ENCODE measurements at regions not wholly inside any gene's neighbourhood (a gene's known extent, or its start where the extent isn't known, plus 50 kb on each side); places are given as distances from the start of the nearest gene placed in this dataset.

DNA sequence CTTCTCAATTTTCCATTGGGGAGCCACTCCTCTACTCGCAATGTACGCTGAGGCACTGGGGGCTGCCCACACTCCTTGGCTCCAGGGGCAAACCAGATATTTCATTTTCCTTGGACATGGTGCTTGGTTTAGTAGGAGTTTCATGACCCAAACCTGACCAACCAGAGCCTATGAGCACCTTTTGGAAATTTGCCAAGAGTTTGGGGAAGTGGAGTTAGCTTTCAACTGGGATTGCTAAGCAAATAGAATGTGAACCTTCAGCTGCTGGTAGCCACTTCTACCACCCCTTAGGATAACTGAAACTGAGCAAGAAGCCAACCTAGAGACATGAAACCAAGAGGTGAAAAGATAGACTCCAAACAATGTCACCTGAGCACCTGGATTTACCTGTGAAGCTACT is 74.9 kb upstream of the COL13A1 start:
- H3K9me2 ChIP-seq (replicated peaks; ENCODE audit: control insufficient read depth, low read length) = no peaks in the 10 kb centered on the region
- H3K27me3 ChIP-seq (ENCODE audit: control insufficient read depth, low read length) = no peaks in the 10 kb centered on the region
- no peak overlapping the region for H3K27ac ChIP-seq (ENCODE audit: low read depth, low read length)
- no peaks in the 10 kb centered on the region for H3F3A ChIP-seq (ENCODE audit: control insufficient read depth, insufficient read depth)
- H3K4me1 ChIP-seq (ENCODE audit: control insufficient read depth, low read length) = no peaks in the 10 kb centered on the region
- TF ChIP-seq, protein P1, sequence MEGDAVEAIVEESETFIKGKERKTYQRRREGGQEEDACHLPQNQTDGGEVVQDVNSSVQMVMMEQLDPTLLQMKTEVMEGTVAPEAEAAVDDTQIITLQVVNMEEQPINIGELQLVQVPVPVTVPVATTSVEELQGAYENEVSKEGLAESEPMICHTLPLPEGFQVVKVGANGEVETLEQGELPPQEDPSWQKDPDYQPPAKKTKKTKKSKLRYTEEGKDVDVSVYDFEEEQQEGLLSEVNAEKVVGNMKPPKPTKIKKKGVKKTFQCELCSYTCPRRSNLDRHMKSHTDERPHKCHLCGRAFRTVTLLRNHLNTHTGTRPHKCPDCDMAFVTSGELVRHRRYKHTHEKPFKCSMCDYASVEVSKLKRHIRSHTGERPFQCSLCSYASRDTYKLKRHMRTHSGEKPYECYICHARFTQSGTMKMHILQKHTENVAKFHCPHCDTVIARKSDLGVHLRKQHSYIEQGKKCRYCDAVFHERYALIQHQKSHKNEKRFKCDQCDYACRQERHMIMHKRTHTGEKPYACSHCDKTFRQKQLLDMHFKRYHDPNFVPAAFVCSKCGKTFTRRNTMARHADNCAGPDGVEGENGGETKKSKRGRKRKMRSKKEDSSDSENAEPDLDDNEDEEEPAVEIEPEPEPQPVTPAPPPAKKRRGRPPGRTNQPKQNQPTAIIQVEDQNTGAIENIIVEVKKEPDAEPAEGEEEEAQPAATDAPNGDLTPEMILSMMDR (IDR thresholded peaks at IDR 0.05; ENCODE audit: low read depth, low read length, poor library complexity, severe bottlenecking) = no peak
- TF ChIP-seq EZH2phosphoT487 (IDR thresholded peaks at IDR 0.05; ENCODE audit: borderline replicate concordance, low read length) = no peak
- H3K79me2 ChIP-seq (ENCODE audit: control insufficient read depth, low read length) = no peaks in the 10 kb centered on the region
- H3K4me2 ChIP-seq (ENCODE audit: low read length) = no peak overlapping the region
- H4K20me1 ChIP-seq (ENCODE audit: control insufficient read depth, insufficient read depth, low read depth, low read length) = no peaks in the 10 kb centered on the region
- no peaks in the 10 kb centered on the region for H3K36me3 ChIP-seq (ENCODE audit: control insufficient read depth, low read length)
- H3K9me3 ChIP-seq (ENCODE audit: control insufficient read depth, insufficient read depth, low read length) = no peaks in the 10 kb centered on the region
- no peak overlapping the region for H3K4me3 ChIP-seq (ENCODE audit: low read length)

DNA sequence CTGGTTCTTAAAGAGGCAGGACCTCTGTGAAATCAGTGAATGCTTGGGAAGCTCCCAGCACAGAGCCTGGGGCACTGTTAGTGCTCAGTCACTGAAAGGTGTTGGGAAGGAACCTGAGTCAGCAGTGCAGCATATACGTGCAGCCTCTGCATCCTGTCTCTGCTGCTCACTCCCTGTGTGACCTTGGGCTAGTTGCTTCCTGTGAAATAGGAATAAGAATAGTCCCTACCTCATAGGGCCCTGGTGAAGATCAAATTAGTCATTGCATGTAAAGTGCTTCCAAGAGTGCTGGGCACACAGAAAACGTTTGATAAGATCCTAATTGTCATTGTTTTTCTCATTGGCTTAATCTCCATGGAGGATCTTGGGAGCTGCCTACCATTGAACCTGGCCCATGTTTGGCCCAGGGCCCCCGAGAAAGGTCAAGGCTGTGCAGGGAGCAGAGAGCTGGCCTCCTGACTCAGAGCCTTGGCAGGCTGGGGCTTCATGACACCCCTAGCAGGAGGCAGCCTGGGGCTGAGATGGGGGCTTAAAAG is 73.3 kb upstream of the COL13A1 start:
- no peaks in the 10 kb centered on the region for H3K79me2 ChIP-seq (ENCODE audit: control insufficient read depth, low read length)
- H3K4me3 ChIP-seq (ENCODE audit: low read length) = no peak overlapping the region
- H3K4me2 ChIP-seq (ENCODE audit: low read length) = no peak overlapping the region

DNA sequence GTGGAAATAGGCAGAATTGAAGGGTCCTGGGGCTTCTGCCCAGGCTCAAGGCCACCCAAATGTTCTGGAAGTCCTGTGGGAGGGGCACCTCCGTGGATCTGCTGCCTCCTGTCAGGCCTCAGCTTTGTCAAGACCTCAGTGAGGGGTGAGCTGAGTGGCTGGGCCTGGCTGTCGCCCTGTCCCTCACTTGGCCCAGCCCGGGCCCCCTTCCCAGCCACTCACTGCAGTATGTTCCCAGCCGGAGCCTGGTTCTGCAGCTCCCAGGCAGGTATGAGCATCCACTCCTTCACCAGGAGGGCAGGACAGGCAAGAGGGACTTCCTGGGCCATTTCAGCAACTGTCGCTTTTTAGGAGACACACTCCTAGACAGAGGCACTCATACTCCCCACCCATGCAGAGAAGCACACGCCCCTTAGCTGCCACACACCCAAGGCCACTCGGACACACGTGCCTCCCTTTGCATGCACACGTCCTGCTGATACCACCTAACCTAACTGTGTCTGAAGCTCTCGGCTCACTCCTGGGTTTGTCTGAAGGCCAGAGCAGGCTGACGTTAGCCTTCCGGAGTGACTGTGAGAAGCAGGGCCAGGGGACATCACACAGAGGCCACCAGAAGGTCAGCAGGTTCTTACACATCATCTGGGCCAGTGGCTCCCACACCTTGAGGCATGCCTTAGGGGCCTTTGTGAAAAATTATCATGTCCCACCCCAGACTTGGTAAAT is 72.2 kb upstream of the COL13A1 start:
- no peaks in the 10 kb centered on the region for H3K36me3 ChIP-seq (ENCODE audit: control insufficient read depth, low read length)
- H3K9me3 ChIP-seq (ENCODE audit: control insufficient read depth, insufficient read depth, low read length) = no peaks in the 10 kb centered on the region
- H3F3A ChIP-seq (ENCODE audit: control insufficient read depth, insufficient read depth) = no peaks in the 10 kb centered on the region
- no peak overlapping the region for H3K4me2 ChIP-seq (ENCODE audit: low read length)
- H4K20me1 ChIP-seq (ENCODE audit: control insufficient read depth, insufficient read depth, low read depth, low read length) = no peaks in the 10 kb centered on the region
- no peak for TF ChIP-seq EZH2phosphoT487 (IDR thresholded peaks at IDR 0.05; ENCODE audit: borderline replicate concordance, low read length)
- TF ChIP-seq, protein P1 (IDR thresholded peaks at IDR 0.05; ENCODE audit: low read depth, low read length, poor library complexity, severe bottlenecking) = no peak
- H3K4me1 ChIP-seq (ENCODE audit: control insufficient read depth, low read length) = peaks cover 3% of the 10 kb centered on the region
- H3K27me3 ChIP-seq (ENCODE audit: control insufficient read depth, low read length) = no peaks in the 10 kb centered on the region
- no peak overlapping the region for H3K27ac ChIP-seq (ENCODE audit: low read depth, low read length)
- no peaks in the 10 kb centered on the region for H3K9me2 ChIP-seq (replicated peaks; ENCODE audit: control insufficient read depth, low read length)
- no peak overlapping the region for H3K4me3 ChIP-seq (ENCODE audit: low read length)
- no peaks in the 10 kb centered on the region for H3K79me2 ChIP-seq (ENCODE audit: control insufficient read depth, low read length)

More for the DNA sequence above, 73.3 kb upstream of the COL13A1 start:
- H3K27ac ChIP-seq (ENCODE audit: low read depth, low read length) = no peak overlapping the region
- no peaks in the 10 kb centered on the region for H3F3A ChIP-seq (ENCODE audit: control insufficient read depth, insufficient read depth)
- H3K9me2 ChIP-seq (replicated peaks; ENCODE audit: control insufficient read depth, low read length) = no peaks in the 10 kb centered on the region
- H3K27me3 ChIP-seq (ENCODE audit: control insufficient read depth, low read length) = no peaks in the 10 kb centered on the region
- TF ChIP-seq EZH2phosphoT487 (IDR thresholded peaks at IDR 0.05; ENCODE audit: borderline replicate concordance, low read length) = no peak
- TF ChIP-seq, protein P1 (IDR thresholded peaks at IDR 0.05; ENCODE audit: low read depth, low read length, poor library complexity, severe bottlenecking) = no peak
- H3K9me3 ChIP-seq (ENCODE audit: control insufficient read depth, insufficient read depth, low read length) = no peaks in the 10 kb centered on the region
- no peaks in the 10 kb centered on the region for H3K4me1 ChIP-seq (ENCODE audit: control insufficient read depth, low read length)
- no peaks in the 10 kb centered on the region for H3K36me3 ChIP-seq (ENCODE audit: control insufficient read depth, low read length)
- H4K20me1 ChIP-seq (ENCODE audit: control insufficient read depth, insufficient read depth, low read depth, low read length) = no peaks in the 10 kb centered on the region
